ENCODE measurements at regions not wholly inside any gene's neighbourhood (a gene's known extent, or its start where the extent isn't known, plus 50 kb on each side); places are given as distances from the start of the nearest gene placed in this dataset.

DNA sequence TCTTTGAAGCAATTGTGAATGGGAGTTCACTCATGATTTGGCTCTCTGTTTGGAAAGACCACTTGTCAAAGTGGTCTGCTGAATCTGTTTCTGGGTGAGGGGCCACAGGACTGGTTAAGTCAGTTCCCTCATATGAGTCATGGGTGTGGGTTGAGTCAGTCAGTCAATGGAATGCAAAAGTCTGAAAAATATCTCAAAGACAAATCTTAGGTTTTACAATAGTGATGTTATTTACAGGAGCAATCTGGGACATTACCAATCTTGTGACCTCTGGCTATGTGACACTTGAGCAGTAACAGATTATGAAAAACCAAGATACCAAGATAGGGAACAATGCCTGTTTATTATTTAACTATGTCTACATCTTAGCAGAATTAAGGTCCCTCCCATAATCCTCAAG, 311.6 kb downstream of the AASDHPPT start (continued):
- TF ChIP-seq ATF2 (tag by site-specific recombination; IDR thresholded peaks at IDR 0.05; ENCODE audit: low read depth): no peak

- TF ChIP-seq ZNF426 (tag by site-specific recombination; IDR thresholded peaks at IDR 0.05): no peak
- no peak for TF ChIP-seq ZNF266 (tag by site-specific recombination; IDR thresholded peaks at IDR 0.05; ENCODE audit: low read depth)
- no peak for TF ChIP-seq ZIC2 (tag by site-specific recombination; IDR thresholded peaks at IDR 0.05)
- no peak for TF ChIP-seq FEZF1 (tag by site-specific recombination; IDR thresholded peaks at IDR 0.05)
- TF ChIP-seq KLF10 (tag by site-specific recombination; IDR thresholded peaks at IDR 0.05): no peak
- no peak for TF ChIP-seq ZNF2 (tag by site-specific recombination; IDR thresholded peaks at IDR 0.05)
- no peak for TF ChIP-seq ZNF768 (tag by site-specific recombination; IDR thresholded peaks at IDR 0.05)
- no peak for TF ChIP-seq ZNF514 (tag by site-specific recombination; IDR thresholded peaks at IDR 0.05)
- TF ChIP-seq ZNF639 (tag by site-specific recombination; IDR thresholded peaks at IDR 0.05): no peak
- TF ChIP-seq SCRT1 (tag by site-specific recombination; IDR thresholded peaks at IDR 0.05; ENCODE audit: borderline replicate concordance): no peak
- no peak for TF ChIP-seq ZNF155 (tag by site-specific recombination; IDR thresholded peaks at IDR 0.05)
- TF ChIP-seq, protein P1, sequence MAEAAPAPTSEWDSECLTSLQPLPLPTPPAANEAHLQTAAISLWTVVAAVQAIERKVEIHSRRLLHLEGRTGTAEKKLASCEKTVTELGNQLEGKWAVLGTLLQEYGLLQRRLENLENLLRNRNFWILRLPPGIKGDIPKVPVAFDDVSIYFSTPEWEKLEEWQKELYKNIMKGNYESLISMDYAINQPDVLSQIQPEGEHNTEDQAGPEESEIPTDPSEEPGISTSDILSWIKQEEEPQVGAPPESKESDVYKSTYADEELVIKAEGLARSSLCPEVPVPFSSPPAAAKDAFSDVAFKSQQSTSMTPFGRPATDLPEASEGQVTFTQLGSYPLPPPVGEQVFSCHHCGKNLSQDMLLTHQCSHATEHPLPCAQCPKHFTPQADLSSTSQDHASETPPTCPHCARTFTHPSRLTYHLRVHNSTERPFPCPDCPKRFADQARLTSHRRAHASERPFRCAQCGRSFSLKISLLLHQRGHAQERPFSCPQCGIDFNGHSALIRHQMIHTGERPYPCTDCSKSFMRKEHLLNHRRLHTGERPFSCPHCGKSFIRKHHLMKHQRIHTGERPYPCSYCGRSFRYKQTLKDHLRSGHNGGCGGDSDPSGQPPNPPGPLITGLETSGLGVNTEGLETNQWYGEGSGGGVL (tag by site-specific recombination; IDR thresholded peaks at IDR 0.05): no peak
- no peak for TF ChIP-seq GLI4 (tag by site-specific recombination; IDR thresholded peaks at IDR 0.05)
- TF ChIP-seq YY2 (tag by site-specific recombination; IDR thresholded peaks at IDR 0.05): no peak
- no peak for TF ChIP-seq ZNF785 (tag by site-specific recombination; IDR thresholded peaks at IDR 0.05)
- TF ChIP-seq ZNF274 (IDR thresholded peaks at IDR 0.05; ENCODE audit: low read length): no peak
- TF ChIP-seq ZNF274 (tag by site-specific recombination; IDR thresholded peaks at IDR 0.05; ENCODE audit: borderline replicate concordance): no peak
- no peak for TF ChIP-seq ZBTB11 (tag by site-specific recombination; conservative IDR thresholded peaks at IDR 0.05; ENCODE audit: low read depth)
- TF ChIP-seq ZBTB7A (tag by site-specific recombination; IDR thresholded peaks at IDR 0.05; ENCODE audit: low read depth): no peak
- no peak for TF ChIP-seq ZNF394 (tag by site-specific recombination; IDR thresholded peaks at IDR 0.05; ENCODE audit: borderline replicate concordance)
- no peak for TF ChIP-seq ZNF239 (tag by site-specific recombination; IDR thresholded peaks at IDR 0.05)
- Histone ChIP-seq H3K27ac (ENCODE audit: extremely low read depth, low read depth, low read length) (no peak overlapping the region), H3K4me1 (ENCODE audit: control insufficient read depth, insufficient read depth, low read length) (no peaks in the 10 kb centered on the region)
Observed at GRCh38 chr11:106390078-106390477, 312.6 kb downstream of the AASDHPPT start.

More at GRCh38 chr11:106390078-106390477, 312.6 kb downstream of the AASDHPPT start:
- Histone ChIP-seq H3K9me3 (ENCODE audit: control insufficient read depth, insufficient read depth, low read depth, low read length) (no peaks in the 10 kb centered on the region), H3K4me3 (ENCODE audit: low read depth, low read length) (no peak overlapping the region), H3K36me3 (ENCODE audit: control insufficient read depth in 2 of 2, insufficient read depth in 1 of 2, low read length in 2 of 2) (no peaks in the 10 kb centered on the region)
- CTCF ChIA-PET: interaction anchor here (0.7 kb wide), 1 partner anchor 637 kb away, joined by 3 read pairs; no protein-coding TSS in a partner anchor
- POLR2A ChIA-PET: no interaction called here

Measured in HEK293 (cell line).